Choroid plexus epithelial cell (primary cell): ENCODE measurements at regions not wholly inside any gene's neighbourhood (a gene's known extent, or its start where the extent isn't known, plus 50 kb on each side); places are given as distances from the start of the nearest gene placed in this dataset.

Experiments used
- DNase-seq: peaks from one replicate; pipeline ENCODE4 v3.0.0-alpha.2; 2010; ENCODE audit warnings: low read depth
- H3K4me3 ChIP-seq: 2 replicates; pipeline ENCODE4 v1.5.1; 2011; ENCODE audit warnings: low read depth, mild to moderate bottlenecking, control low read depth, low read length, moderate library complexity
- TF ChIP-seq, protein P1 (sequence below): conservative IDR thresholded peaks from 2 replicates; pipeline ENCODE4 v1.5.1; 2011; ENCODE audit warnings: low read depth, mild to moderate bottlenecking, control low read depth, inconsistent platforms, low read length, moderate library complexity

DNA sequence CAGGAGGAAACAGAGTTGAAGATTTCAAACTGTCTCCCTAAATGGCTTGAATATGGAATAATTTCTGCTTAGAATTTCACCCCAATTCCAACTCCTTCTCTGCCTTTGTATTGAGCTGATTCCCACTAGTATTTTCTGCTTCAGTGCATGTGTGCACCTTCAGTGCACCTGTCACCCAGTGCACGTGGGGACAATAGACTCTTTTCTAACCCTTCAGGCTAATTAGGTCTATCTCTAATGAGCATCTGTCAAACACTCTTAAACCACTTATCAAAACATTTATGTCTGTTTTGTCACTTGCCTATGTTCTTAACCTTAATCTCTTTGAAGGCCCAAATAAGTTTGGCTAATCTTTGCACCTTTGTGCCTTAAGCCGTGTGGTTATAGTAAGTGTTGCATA, 232.0 kb upstream of the NETO1 start:
- no peak overlapping the region for H3K4me3 ChIP-seq
- DNase-seq, result no peak
- TF ChIP-seq, protein P1, sequence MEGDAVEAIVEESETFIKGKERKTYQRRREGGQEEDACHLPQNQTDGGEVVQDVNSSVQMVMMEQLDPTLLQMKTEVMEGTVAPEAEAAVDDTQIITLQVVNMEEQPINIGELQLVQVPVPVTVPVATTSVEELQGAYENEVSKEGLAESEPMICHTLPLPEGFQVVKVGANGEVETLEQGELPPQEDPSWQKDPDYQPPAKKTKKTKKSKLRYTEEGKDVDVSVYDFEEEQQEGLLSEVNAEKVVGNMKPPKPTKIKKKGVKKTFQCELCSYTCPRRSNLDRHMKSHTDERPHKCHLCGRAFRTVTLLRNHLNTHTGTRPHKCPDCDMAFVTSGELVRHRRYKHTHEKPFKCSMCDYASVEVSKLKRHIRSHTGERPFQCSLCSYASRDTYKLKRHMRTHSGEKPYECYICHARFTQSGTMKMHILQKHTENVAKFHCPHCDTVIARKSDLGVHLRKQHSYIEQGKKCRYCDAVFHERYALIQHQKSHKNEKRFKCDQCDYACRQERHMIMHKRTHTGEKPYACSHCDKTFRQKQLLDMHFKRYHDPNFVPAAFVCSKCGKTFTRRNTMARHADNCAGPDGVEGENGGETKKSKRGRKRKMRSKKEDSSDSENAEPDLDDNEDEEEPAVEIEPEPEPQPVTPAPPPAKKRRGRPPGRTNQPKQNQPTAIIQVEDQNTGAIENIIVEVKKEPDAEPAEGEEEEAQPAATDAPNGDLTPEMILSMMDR, result no peak

DNA sequence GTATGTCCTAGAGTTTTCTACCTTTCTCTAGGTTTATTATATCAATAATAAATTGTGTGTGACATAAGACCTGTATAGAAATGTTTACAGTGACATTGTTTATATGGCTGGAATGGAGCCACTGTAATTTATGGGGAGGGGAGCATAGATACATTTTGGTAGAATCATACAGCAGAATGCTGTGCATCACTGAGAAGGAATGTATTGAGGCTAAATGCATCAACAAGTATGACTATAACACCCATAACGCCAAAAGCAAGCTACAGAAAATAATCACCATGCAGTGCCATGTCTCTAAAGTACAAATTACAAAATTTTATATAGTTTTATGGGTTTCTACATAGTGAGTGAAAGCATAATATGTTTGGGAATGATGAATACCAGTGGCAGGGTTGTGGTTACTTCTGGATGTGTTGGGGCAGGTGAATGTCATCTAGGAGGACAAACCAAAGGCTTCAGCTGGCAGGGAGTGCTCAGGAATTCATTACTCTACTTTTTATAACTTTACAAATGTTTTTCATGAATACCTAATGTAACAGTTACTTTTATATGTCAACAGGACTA, 226.0 kb upstream of the NETO1 start:
- H3K4me3 ChIP-seq, result no peak overlapping the region
- TF ChIP-seq, protein P1, result no peak
- no peak for DNase-seq

DNA sequence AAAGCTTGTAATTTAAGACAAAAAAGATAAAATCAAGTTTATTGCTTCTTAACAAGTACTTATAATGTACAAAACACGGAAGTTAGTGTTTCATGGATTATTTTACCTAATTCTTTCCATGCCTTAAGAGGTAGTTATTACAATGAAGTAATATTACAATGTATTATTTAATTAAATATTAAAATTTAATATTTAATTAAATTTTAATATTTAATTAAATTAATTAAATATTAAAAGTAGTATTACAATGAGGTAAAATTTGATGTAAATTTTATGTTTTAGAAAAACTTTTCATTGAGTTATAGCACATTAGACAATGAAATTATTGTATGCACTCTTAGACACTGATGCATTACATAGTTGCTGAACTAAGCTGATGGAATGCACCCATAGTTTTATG, 220.7 kb upstream of the NETO1 start:
- DNase-seq, result no peak
- TF ChIP-seq, protein P1, result no peak

DNA sequence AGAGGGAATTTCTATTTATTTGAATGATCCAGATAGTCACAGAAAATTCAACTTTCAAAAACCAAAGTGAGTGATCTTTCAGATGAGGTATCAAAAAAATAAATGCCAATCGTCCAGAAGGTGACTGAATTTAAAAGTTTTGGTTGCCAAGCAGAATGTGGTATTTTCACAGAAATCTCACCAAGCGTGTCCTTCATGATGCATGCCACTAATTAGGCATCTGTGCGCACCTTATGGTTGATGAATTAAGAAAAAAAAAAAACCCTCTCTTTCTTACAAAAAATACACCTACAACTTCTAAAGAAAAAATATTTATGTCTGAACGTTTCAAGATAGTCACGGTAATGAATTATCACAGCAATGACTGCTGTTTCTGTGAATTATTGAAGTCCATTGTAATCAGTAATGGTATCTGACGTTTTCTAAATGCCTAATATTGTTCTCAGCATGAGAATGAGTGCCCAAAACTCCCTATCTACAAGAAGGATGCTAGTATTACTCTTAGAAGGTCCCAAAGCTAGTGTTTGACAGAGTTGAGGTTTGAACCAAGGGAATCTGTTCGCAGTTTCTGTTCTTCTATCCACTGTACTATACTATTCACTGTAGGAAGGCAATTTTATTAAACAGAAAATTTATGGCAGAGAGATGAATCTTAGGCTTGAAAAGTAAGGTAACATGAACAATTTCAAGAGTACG, 219.6 kb upstream of the NETO1 start:
- no peak overlapping the region for H3K4me3 ChIP-seq
- DNase-seq, result no peak
- TF ChIP-seq, protein P1, result no peak

More for the DNA sequence above, 220.7 kb upstream of the NETO1 start:
- H3K4me3 ChIP-seq, result no peak overlapping the region

DNA sequence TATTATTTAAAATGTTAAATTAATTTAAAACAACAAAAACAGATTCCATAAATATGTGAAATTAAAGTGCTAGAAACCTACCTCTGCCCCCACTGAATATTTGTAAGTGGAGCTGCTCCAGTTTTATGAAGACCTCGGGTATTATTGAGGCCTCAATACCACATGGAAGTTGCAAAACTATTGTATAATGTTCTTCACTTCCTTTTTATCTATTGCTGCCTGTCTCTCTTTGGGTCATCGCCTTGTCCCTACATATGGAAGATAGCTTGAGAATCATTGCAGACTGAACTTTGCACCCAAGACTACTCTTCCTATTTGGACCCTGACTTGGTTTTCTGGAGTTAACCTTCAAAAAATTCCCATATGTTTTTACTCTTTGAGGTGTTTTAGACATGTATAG, 212.1 kb upstream of the NETO1 start:
- TF ChIP-seq, protein P1, result no peak
- DNase-seq, result no peak
- no peak overlapping the region for H3K4me3 ChIP-seq

DNA sequence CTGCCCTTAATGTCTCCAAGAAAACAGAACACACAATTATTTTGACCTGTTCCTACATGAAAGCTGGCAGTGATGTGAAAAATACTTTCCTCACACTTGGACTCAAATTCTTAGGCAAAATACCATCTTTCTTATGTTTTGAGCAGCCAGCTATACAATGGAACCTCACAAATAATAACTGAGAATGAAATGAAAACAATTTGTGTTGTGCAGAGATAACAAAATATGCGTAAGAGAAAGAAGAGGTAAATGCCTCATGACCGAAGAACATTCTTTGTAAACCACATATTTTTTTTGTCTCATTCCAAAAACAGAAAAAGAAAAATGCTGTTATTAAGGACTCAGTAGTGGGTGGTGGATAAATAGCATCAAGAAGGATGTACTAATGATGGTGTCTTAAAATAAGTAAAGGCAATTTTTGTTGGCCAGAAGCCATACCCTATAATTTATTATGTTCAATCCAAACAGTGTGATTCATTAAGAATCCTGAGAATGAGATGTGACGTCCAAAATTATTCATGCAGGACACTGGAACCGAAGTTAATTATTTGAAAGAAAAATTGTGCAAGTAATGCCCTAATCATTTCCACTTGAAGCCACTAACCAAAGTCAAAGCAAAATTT, 193.0 kb upstream of the NETO1 start:
- TF ChIP-seq, protein P1, result no peak
- peak; percentile 55 for DNase-seq

More for the DNA sequence above, 193.0 kb upstream of the NETO1 start:
- H3K4me3 ChIP-seq, result no peak overlapping the region
